Osteocyte (in vitro differentiated cells): ENCODE measurements at regions not wholly inside any gene's neighbourhood (a gene's known extent, or its start where the extent isn't known, plus 50 kb on each side); places are given as distances from the start of the nearest gene placed in this dataset.

ENCODE experiments used
- DNase-seq: peaks from one replicate; pipeline ENCODE4 v3.0.0; 2021; ENCODE audit warnings: mixed read lengths; ENCODE audit not compliant: unreplicated experiment; ENCODE audit errors: extremely low spot score
- H3K27ac Mint-ChIP-seq: one replicate; pipeline ENCODE4 v1.8.0; 2021; ENCODE audit warnings: mild to moderate bottlenecking, mixed read lengths; ENCODE audit not compliant: unreplicated experiment
- H3K27me3 Mint-ChIP-seq: one replicate; pipeline ENCODE4 v1.8.0; 2021; ENCODE audit warnings: mixed read lengths; ENCODE audit not compliant: unreplicated experiment
- H3K36me3 Mint-ChIP-seq: one replicate; pipeline ENCODE4 v1.8.0; 2021; ENCODE audit warnings: mixed read lengths; ENCODE audit not compliant: unreplicated experiment
- H3K4me1 Mint-ChIP-seq: one replicate; pipeline ENCODE4 v1.8.0; 2021; ENCODE audit warnings: mixed read lengths; ENCODE audit not compliant: unreplicated experiment
- H3K4me3 Mint-ChIP-seq: one replicate; pipeline ENCODE4 v1.8.0; 2021; ENCODE audit warnings: mild to moderate bottlenecking, moderate library complexity, mixed read lengths; ENCODE audit not compliant: unreplicated experiment
- H3K9me3 Mint-ChIP-seq: one replicate; pipeline ENCODE4 v1.8.0; 2021; ENCODE audit warnings: mixed read lengths; ENCODE audit not compliant: unreplicated experiment
- TF ChIP-seq, protein P1 (sequence below): fragments of 200-600 bp; sonication (generic); IDR thresholded peaks from 2 replicates; pipeline ENCODE4 v1.5.0; 2021; ENCODE audit warnings: antibody characterized with exemption, mild to moderate bottlenecking, moderate library complexity

DNA sequence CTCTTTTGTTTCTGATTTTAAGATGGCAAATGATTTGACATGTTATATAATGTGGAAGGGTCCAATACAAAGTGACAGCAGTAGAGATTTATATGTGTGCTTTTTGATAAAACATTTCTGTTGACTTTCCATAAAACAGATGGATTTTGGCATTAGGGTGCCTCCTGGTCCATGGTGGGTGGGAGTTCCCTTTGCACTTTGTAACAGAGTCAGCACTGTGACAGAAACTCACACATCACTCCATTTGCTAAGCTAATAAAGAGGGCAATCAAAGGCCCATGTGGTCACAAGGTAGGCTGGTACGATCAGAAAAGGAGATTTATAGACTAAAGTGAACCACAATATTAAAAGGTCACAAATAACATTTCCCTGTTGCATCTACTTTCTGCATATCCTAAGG, 93.3 kb upstream of the NT5C1B start:
- Mint-ChIP-seq H3K27ac (no peak overlapping the region), H3K27me3 (peaks cover 19% of the 10 kb centered on the region), H3K9me3 (no peaks in the 10 kb centered on the region), H3K4me1 (peaks cover 3% of the 10 kb centered on the region), H3K36me3 (no peaks in the 10 kb centered on the region), H3K4me3 (no peak overlapping the region)
- TF ChIP-seq, protein P1, sequence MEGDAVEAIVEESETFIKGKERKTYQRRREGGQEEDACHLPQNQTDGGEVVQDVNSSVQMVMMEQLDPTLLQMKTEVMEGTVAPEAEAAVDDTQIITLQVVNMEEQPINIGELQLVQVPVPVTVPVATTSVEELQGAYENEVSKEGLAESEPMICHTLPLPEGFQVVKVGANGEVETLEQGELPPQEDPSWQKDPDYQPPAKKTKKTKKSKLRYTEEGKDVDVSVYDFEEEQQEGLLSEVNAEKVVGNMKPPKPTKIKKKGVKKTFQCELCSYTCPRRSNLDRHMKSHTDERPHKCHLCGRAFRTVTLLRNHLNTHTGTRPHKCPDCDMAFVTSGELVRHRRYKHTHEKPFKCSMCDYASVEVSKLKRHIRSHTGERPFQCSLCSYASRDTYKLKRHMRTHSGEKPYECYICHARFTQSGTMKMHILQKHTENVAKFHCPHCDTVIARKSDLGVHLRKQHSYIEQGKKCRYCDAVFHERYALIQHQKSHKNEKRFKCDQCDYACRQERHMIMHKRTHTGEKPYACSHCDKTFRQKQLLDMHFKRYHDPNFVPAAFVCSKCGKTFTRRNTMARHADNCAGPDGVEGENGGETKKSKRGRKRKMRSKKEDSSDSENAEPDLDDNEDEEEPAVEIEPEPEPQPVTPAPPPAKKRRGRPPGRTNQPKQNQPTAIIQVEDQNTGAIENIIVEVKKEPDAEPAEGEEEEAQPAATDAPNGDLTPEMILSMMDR: no peak
- DNase-seq: no peak

DNA sequence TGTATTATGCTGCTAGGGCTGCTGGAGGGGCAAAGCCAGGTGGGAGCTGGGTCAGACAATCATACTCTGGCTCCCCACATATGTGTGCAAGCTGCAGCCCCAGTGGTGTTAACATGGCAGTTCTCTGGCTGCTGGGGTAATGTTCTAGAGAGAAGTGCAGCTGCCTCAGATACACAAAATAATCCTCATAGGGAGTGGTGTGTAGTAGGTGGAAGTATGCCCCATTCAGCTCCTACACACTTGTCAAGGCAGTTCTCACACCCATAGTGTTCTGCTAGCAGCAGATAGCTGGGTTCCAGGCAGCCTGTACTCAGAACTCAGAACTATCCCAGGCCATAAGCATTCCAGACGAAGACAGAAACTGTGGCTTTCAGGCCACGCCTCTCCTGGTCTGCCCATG, 87.9 kb upstream of the NT5C1B start:
- no peak for DNase-seq
- peaks cover 8% of the 10 kb centered on the region for H3K27me3 Mint-ChIP-seq
- H3K27ac Mint-ChIP-seq: no peak overlapping the region
- TF ChIP-seq, protein P1: no peak
- H3K36me3 Mint-ChIP-seq: no peaks in the 10 kb centered on the region
- peaks cover 24% of the 10 kb centered on the region for H3K9me3 Mint-ChIP-seq
- H3K4me1 Mint-ChIP-seq: no peaks in the 10 kb centered on the region
- no peak overlapping the region for H3K4me3 Mint-ChIP-seq

DNA sequence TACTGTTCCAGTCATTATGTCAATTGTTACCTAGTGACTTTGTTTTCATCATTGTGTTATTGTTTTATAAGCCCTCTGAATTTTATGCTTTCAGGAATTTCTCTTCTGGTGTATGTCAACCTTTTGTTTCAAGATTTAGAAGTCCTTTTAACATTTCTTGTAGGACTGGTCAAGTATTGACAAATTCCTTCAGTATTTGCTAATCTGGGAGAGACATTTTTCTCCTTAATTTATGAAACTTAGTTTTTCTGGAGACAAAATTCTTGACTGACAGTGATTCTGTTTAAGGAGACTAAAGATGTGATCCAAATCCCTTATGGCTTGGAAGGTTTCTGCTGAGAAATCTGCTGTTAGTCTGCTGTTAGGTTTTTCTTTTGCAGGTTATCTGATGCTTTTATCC, 84.9 kb upstream of the NT5C1B start:
- no peak overlapping the region for H3K27ac Mint-ChIP-seq
- no peaks in the 10 kb centered on the region for H3K36me3 Mint-ChIP-seq
- peaks cover 24% of the 10 kb centered on the region for H3K9me3 Mint-ChIP-seq

DNA sequence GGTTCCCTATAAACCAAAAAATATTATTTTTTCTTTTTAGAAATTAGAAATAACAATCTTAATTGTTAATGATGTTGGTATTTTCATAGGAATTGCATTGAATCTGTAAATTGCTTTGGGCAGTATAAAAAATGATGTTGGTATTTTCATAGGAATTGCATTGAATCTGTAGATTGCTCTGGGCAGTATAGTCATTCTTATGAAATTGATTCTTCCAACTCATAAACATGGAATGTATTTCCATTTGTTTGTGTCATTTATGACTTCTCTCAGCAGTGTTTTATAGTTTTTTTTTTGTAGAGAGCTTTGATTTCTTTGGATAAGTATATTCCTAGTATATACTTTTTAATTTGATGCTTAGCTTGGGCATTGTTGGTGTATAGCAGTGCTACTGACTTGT, 82.0 kb upstream of the NT5C1B start:
- DNase-seq: no peak
- H3K27me3 Mint-ChIP-seq: no peaks in the 10 kb centered on the region
- TF ChIP-seq, protein P1: no peak
- no peak overlapping the region for H3K27ac Mint-ChIP-seq
- H3K4me3 Mint-ChIP-seq: no peak overlapping the region
- no peaks in the 10 kb centered on the region for H3K4me1 Mint-ChIP-seq
- H3K36me3 Mint-ChIP-seq: no peaks in the 10 kb centered on the region
- H3K9me3 Mint-ChIP-seq: peaks cover 24% of the 10 kb centered on the region

More for the DNA sequence above, 84.9 kb upstream of the NT5C1B start:
- no peak for DNase-seq
- no peak overlapping the region for H3K4me3 Mint-ChIP-seq
- TF ChIP-seq, protein P1: no peak
- peaks cover 3% of the 10 kb centered on the region for H3K27me3 Mint-ChIP-seq
- no peaks in the 10 kb centered on the region for H3K4me1 Mint-ChIP-seq

DNA sequence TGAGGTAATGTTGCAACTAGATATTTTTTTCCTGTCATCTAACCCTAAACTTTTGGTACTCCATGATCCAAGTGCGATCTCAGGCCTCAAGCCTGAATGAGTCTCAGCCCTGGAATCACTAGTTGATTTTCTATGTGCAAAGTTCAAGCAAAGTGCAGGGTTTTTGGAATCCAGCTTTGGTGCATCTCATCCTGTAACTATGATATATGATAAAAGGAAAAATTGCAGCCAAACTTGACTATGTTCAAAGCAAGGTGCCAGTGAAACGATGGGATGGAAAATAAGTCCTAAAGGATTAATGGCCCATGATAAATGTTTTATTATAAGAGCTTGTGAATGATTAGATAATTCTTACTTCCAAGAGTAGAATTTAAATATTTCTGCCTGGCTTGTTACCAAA, 78.9 kb upstream of the NT5C1B start:
- no peak overlapping the region for H3K4me3 Mint-ChIP-seq
- peaks cover 8% of the 10 kb centered on the region for H3K4me1 Mint-ChIP-seq
- no peak overlapping the region for H3K27ac Mint-ChIP-seq
- H3K9me3 Mint-ChIP-seq: peaks cover 5% of the 10 kb centered on the region
- no peaks in the 10 kb centered on the region for H3K27me3 Mint-ChIP-seq
- H3K36me3 Mint-ChIP-seq: no peaks in the 10 kb centered on the region
- no peak for DNase-seq
- TF ChIP-seq, protein P1: no peak
